GM10266 (cell line): ENCODE measurements at regions not wholly inside any gene's neighbourhood (a gene's known extent, or its start where the extent isn't known, plus 50 kb on each side); places are given as distances from the start of the nearest gene placed in this dataset.

Experiments
- DNase-seq: peaks from one replicate; pipeline ENCODE4 v3.0.0; 2012; ENCODE audit errors: extremely low spot score
- TF ChIP-seq, protein P1 (sequence below): IDR thresholded peaks from 2 replicates; pipeline ENCODE4 v1.5.1; 2012; ENCODE audit warnings: mild to moderate bottlenecking, low read depth; ENCODE audit not compliant: control insufficient read depth, insufficient read depth; ENCODE audit errors: missing control alignments

- no peak for DNase-seq
- TF ChIP-seq, protein P1, sequence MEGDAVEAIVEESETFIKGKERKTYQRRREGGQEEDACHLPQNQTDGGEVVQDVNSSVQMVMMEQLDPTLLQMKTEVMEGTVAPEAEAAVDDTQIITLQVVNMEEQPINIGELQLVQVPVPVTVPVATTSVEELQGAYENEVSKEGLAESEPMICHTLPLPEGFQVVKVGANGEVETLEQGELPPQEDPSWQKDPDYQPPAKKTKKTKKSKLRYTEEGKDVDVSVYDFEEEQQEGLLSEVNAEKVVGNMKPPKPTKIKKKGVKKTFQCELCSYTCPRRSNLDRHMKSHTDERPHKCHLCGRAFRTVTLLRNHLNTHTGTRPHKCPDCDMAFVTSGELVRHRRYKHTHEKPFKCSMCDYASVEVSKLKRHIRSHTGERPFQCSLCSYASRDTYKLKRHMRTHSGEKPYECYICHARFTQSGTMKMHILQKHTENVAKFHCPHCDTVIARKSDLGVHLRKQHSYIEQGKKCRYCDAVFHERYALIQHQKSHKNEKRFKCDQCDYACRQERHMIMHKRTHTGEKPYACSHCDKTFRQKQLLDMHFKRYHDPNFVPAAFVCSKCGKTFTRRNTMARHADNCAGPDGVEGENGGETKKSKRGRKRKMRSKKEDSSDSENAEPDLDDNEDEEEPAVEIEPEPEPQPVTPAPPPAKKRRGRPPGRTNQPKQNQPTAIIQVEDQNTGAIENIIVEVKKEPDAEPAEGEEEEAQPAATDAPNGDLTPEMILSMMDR: no peak
These were observed 140.9 kb upstream of the TANK start for GRCh38 chr2:161019311-161019710.

- DNase-seq: no peak
- TF ChIP-seq, protein P1: no peak
These were observed 139.8 kb upstream of the TANK start for GRCh38 chr2:161020437-161020836.

DNA sequence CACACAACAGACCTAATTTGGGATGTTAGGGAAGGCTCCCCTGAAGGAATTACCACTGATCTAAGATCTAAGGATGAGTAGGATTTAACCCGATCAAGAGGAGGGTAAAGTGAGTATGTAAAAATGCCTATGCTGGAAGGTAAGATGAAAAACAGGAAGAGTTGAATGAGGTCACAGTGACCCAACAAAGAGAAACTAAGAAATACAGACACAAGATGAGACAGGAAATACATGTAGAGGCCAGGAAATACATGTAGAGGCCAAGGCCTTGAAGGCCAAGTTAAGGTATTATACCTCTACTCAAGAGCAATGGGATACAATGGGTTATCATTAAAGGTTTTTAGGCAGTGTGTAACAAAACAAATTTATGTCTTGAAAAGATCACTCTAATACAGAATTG lies 131.6 kb upstream of the TANK start:
- no peak for DNase-seq
- TF ChIP-seq, protein P1: no peak

- TF ChIP-seq, protein P1: no peak
- no peak for DNase-seq
These were observed 130.9 kb upstream of the TANK start for GRCh38 chr2:161029321-161029720.

- no peak for DNase-seq
- TF ChIP-seq, protein P1: no peak
These were observed 129.8 kb upstream of the TANK start for GRCh38 chr2:161030260-161031063.

DNA sequence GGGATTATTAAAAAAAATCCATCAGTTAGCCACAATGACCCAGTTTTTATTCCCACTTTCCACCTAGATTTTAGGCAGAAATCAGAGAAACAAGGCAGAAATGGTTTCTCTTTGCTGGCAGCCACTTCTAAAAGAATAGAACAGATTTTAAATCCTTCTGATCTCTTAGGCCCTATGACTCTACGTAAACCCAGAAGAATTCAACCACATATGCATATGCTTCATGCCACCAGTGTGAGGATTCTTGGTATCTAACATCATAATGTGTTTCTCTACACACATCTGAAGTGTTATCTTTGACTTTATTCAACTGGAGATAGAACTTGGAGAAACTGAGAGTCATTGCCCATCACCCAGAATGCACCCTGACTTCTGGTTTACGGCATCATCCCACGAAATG lies 128.7 kb upstream of the TANK start:
- DNase-seq: no peak
- TF ChIP-seq, protein P1: no peak

DNA sequence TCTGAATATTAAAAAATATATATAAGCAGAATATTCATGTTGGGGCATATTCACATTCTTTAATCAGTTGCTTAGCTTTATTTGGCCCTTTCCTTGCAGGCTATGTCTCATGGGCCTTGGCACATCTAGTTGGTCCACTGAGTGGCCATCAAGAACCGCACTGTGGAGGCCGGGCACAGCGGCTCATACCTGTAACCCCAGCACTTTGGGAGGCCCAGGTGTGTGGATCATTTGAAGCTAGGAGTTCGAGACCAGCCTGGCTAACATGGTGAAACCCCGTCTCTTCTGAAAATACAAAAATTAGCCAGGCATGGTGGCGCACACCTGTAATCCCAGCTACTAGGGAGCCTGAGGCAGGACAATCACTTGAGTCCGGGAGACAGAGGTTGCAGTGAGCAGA lies 127.6 kb upstream of the TANK start:
- DNase-seq: no peak
- TF ChIP-seq, protein P1: no peak
